CD14-positive monocyte (primary cell): ENCODE measurements at regions not wholly inside any gene's neighbourhood (a gene's known extent, or its start where the extent isn't known, plus 50 kb on each side); places are given as distances from the start of the nearest gene placed in this dataset.

ENCODE experiments used
- DNase-seq, 3 donors: peaks; one replicate each; pipeline ENCODE4 v3.0.0-alpha.2; 2011 to 2022
- H2AFZ ChIP-seq: 2 replicates; pipeline ENCODE4 v1.6.0; 2012; ENCODE audit warnings: mild to moderate bottlenecking, low read depth, low read length, inconsistent platforms; ENCODE audit not compliant: insufficient read depth, poor library complexity, severe bottlenecking
- H3K27ac ChIP-seq, 2 donors: 1 replicate in 1 of 2; 2 replicates in 1 of 2; pipeline ENCODE4 v1.5.1; 2012 to 2013; ENCODE audit warnings: low read length in 2 of 2, control low read depth in 1 of 2, inconsistent platforms in 1 of 2, low read depth in 1 of 2, mild to moderate bottlenecking in 1 of 2
- H3K27me3 ChIP-seq, 2 donors: one replicate each; pipeline versions ENCODE4 v1.6.0 to v1.6.1; 2011 to 2013; ENCODE audit warnings: low read length in 2 of 2; ENCODE audit not compliant: control insufficient read depth in 2 of 2, insufficient read depth in 2 of 2
- H3K36me3 ChIP-seq, 2 donors: replicated peaks in 1 of 2; 1 replicate in 1 of 2; 2 replicates in 1 of 2; pipeline versions ENCODE4 v1.5.1 to v1.6.1; 2012 to 2013; ENCODE audit warnings: low read length in 2 of 2, control low read depth in 1 of 2, inconsistent platforms in 1 of 2, mild to moderate bottlenecking in 1 of 2; ENCODE audit not compliant: insufficient read depth in 2 of 2, control insufficient read depth in 1 of 2
- H3K4me1 ChIP-seq, 2 donors: 1 replicate in 1 of 2; 2 replicates in 1 of 2; pipeline versions ENCODE4 v1.5.1 to v1.6.1; 2012 to 2013; ENCODE audit warnings: low read length in 2 of 2, control low read depth in 1 of 2, inconsistent platforms in 1 of 2, mild to moderate bottlenecking in 1 of 2, moderate library complexity in 1 of 2; ENCODE audit not compliant: insufficient read depth in 2 of 2, control insufficient read depth in 1 of 2
- H3K4me2 ChIP-seq: replicated peaks from 2 replicates; pipeline ENCODE3; 2012; ENCODE audit warnings: low read length, moderate library complexity, mild to moderate bottlenecking; ENCODE audit not compliant: poor library complexity, severe bottlenecking; ENCODE audit errors: extremely low read depth
- H3K4me3 ChIP-seq, 3 experiments: fragments of 200-600 bp in 1 of 3; sonication (generic) in 1 of 3; replicated peaks in 1 of 3; 1 replicate in 2 of 3; 2 replicates in 1 of 3; pipeline ENCODE4 v1.5.1; 2011 to 2013; ENCODE audit warnings: low read length in 3 of 3, mild to moderate bottlenecking in 3 of 3, control low read depth in 2 of 3, low read depth in 2 of 3, inconsistent platforms in 1 of 3, moderate library complexity in 1 of 3
- H3K79me2 ChIP-seq: 2 replicates; pipeline ENCODE4 v1.6.0; 2012; ENCODE audit warnings: mild to moderate bottlenecking, control low read depth, inconsistent platforms, low read length, moderate library complexity; ENCODE audit not compliant: insufficient read depth
- H3K9ac ChIP-seq: 2 replicates; pipeline ENCODE4 v1.6.0; 2017; ENCODE audit warnings: low read length, mild to moderate bottlenecking; ENCODE audit not compliant: insufficient read depth, poor library complexity, severe bottlenecking
- H3K9me3 ChIP-seq, 2 donors: replicated peaks in 1 of 2; 1 replicate in 1 of 2; 2 replicates in 1 of 2; pipeline versions ENCODE4 v1.5.1 to v1.6.1; 2012 to 2013; ENCODE audit warnings: low read length in 2 of 2, control low read depth in 1 of 2; ENCODE audit not compliant: control insufficient read depth in 1 of 2, insufficient read depth in 1 of 2
- H4K20me1 ChIP-seq: 2 replicates; pipeline ENCODE4 v1.6.0; 2012; ENCODE audit warnings: mild to moderate bottlenecking, low read length, control low read depth, moderate library complexity; ENCODE audit not compliant: insufficient read depth
- H3K27ac Mint-ChIP-seq, 7 donors: one replicate each; pipeline ENCODE4 v1.8.0; 2020; ENCODE audit warnings: mild to moderate bottlenecking in 7 of 7, mixed read lengths in 7 of 7, moderate library complexity in 6 of 7, inconsistent platforms in 2 of 7
- H3K27me3 Mint-ChIP-seq, 3 donors: one replicate each; pipeline ENCODE4 v1.8.0; 2021 to 2022; ENCODE audit warnings: low read depth in 3 of 3, mild to moderate bottlenecking in 3 of 3, mixed read lengths in 3 of 3, moderate library complexity in 3 of 3, inconsistent platforms in 1 of 3
- H3K36me3 Mint-ChIP-seq, 2 donors: one replicate each; pipeline ENCODE4 v1.8.0; 2020; ENCODE audit warnings: mixed read lengths in 2 of 2, inconsistent platforms in 1 of 2, mild to moderate bottlenecking in 1 of 2
- H3K4me1 Mint-ChIP-seq: one replicate; pipeline ENCODE4 v1.8.0; 2020; ENCODE audit warnings: mild to moderate bottlenecking, mixed read lengths
- H3K4me3 Mint-ChIP-seq, 2 donors: one replicate each; pipeline ENCODE4 v1.8.0; 2020; ENCODE audit warnings: mild to moderate bottlenecking in 2 of 2, mixed read lengths in 2 of 2, moderate library complexity in 1 of 2
- H3K9me3 Mint-ChIP-seq, 7 donors: one replicate each; pipeline ENCODE4 v1.8.0; 2020 to 2022; ENCODE audit warnings: mixed read lengths in 7 of 7, mild to moderate bottlenecking in 6 of 7, moderate library complexity in 6 of 7, inconsistent platforms in 2 of 7
- CTCF ChIP-seq: fragments of 200-600 bp; IDR thresholded peaks from one replicate; pipeline ENCODE4 v1.8.0; 2022; ENCODE audit warnings: antibody characterized with exemption, mild to moderate bottlenecking
- WGBS: methylation state at CpG from one replicate; pipeline ENCODE4 v1.1.5; 2013; ENCODE audit warnings: missing lambda C conversion rate; ENCODE audit not compliant: insufficient coverage; 5-methylcytosine and 5-hydroxymethylcytosine counted together
- intact Hi-C, 2 donors: fragments of 100-400 bp; cut with micrococcal nuclease; formaldehyde crosslinking; loops; one replicate each; pipeline versions ENCODE4 v1.15.0 to v1.15.1; 2023

GRCh38 chr7:51665045-51665780, 348.6 kb upstream of the COBL start:
- no peaks in the 10 kb centered on the region for H3K27me3 ChIP-seq
- Mint-ChIP-seq H3K9me3 (peaks cover 0 to 9% (median 5%) of the 10 kb centered on the region in 7 donors), H3K27ac (no peak overlapping the region), H3K4me3 (no peak overlapping the region), H3K4me1 (no peaks in the 10 kb centered on the region), H3K27me3 (peaks cover 0 to 2% (median 0%) of the 10 kb centered on the region in 3 donors), H3K36me3 (no peaks in the 10 kb centered on the region)
- intact Hi-C loops, result no loop called here
- no peak overlapping the region for H2AFZ ChIP-seq
- TF ChIP-seq CTCF, result no peak
- no peaks in the 10 kb centered on the region for H4K20me1 ChIP-seq
- H3K79me2 ChIP-seq, result no peaks in the 10 kb centered on the region
- H3K4me2 ChIP-seq, result no peak overlapping the region
- H3K9me3 ChIP-seq, result peaks cover 14 to 27% of the 10 kb centered on the region in 2 donors
- no peak for DNase-seq
- 59% methylated on average over 3 of the region's 7 CpGs for WGBS
- H3K9ac ChIP-seq, result no peak overlapping the region
- H3K27ac ChIP-seq, result no peak overlapping the region
- no peak overlapping the region for H3K4me3 ChIP-seq
- no peaks in the 10 kb centered on the region for H3K36me3 ChIP-seq
- no peaks in the 10 kb centered on the region for H3K4me1 ChIP-seq

GRCh38 chr7:51660516-51660915, 343.9 kb upstream of the COBL start:
- Mint-ChIP-seq H3K36me3 (no peaks in the 10 kb centered on the region), H3K27me3 (no peaks in the 10 kb centered on the region), H3K9me3 (peaks cover 3 to 27% (median 4%) of the 10 kb centered on the region in 7 donors), H3K27ac (no peak overlapping the region), H3K4me1 (no peaks in the 10 kb centered on the region), H3K4me3 (no peak overlapping the region)
- Histone ChIP-seq H3K27me3 (no peaks in the 10 kb centered on the region), H4K20me1 (no peaks in the 10 kb centered on the region), H3K9me3 (peaks cover 23 to 27% of the 10 kb centered on the region in 2 donors), H3K36me3 (no peaks in the 10 kb centered on the region), H3K4me2 (no peak overlapping the region), H3K27ac (no peak overlapping the region), H3K9ac (no peak overlapping the region), H3K4me1 (no peaks in the 10 kb centered on the region), H3K79me2 (no peaks in the 10 kb centered on the region), H3K4me3 (no peak overlapping the region), H2AFZ (no peak overlapping the region)
- 95% methylated on average over 6 of the region's 7 CpGs for WGBS
- intact Hi-C loops, result no loop called here
- no peak for TF ChIP-seq CTCF
- no peak for DNase-seq
